ENCODE measurements at regions not wholly inside any gene's neighbourhood (a gene's known extent, or its start where the extent isn't known, plus 50 kb on each side); places are given as distances from the start of the nearest gene placed in this dataset.

DNA sequence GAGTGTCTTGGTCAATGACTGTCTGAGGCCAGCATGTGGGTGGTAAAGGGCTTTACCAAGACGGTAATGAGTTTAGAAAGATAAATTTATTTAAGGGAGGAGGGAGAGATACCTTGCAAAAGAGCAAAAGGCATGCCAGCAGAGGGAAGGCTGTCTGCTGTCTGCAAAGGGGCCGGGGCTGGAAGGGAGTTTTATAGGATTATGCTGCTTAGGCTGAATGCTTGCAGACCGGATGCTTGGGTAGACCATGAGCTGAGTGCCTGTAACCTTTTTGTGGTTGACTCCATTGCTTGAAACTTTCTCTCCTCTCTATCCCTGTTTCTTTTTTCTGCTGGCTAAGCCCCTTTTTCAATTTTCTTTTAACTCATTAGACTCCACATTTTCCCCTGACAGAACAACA lies 1543.0 kb downstream of the OTOL1 start:
- Histone ChIP-seq H3K9ac (ENCODE audit: low read length) (no peak overlapping the region), H3K4me3 (ENCODE audit: low read length) (no peak overlapping the region), H3K9me3 (ENCODE audit: control insufficient read depth, low read depth, low read length) (no peaks in the 10 kb centered on the region), H3K4me1 (ENCODE audit: control insufficient read depth, low read depth, low read length) (no peaks in the 10 kb centered on the region), H3K27me3 (ENCODE audit: control insufficient read depth, insufficient read depth, low read length) (no peaks in the 10 kb centered on the region), H3K27ac (ENCODE audit: low read length) (no peak overlapping the region), H3K36me3 (ENCODE audit: control insufficient read depth, low read depth, low read length) (no peaks in the 10 kb centered on the region)

DNA sequence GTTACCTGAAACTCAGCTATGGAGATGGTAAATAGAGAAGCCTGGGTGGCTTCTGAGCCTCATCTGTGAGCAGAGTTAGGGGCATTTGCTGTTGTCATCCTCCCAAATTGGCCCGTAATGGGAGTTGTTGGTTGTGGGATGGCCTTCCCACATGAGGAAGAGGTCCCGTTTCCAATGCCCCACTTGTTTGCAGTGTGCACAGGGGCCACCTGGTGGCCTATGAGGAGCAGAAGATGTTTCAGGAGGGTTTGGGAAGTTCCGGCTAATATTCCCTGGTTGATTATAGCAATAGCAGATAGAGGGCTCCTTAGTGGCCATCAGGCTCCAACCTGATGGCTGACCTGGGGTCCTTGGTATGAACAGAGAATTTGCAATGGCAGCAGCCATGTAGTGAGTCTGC lies 1546.5 kb downstream of the OTOL1 start:
- Histone ChIP-seq H3K27ac (ENCODE audit: low read length) (no peak overlapping the region), H3K4me3 (ENCODE audit: low read length) (no peak overlapping the region), H3K9me3 (ENCODE audit: control insufficient read depth, low read depth, low read length) (no peaks in the 10 kb centered on the region), H3K27me3 (ENCODE audit: control insufficient read depth, insufficient read depth, low read length) (no peaks in the 10 kb centered on the region), H3K4me1 (ENCODE audit: control insufficient read depth, low read depth, low read length) (no peaks in the 10 kb centered on the region), H3K9ac (ENCODE audit: low read length) (no peak overlapping the region), H3K36me3 (ENCODE audit: control insufficient read depth, low read depth, low read length) (no peaks in the 10 kb centered on the region)

DNA sequence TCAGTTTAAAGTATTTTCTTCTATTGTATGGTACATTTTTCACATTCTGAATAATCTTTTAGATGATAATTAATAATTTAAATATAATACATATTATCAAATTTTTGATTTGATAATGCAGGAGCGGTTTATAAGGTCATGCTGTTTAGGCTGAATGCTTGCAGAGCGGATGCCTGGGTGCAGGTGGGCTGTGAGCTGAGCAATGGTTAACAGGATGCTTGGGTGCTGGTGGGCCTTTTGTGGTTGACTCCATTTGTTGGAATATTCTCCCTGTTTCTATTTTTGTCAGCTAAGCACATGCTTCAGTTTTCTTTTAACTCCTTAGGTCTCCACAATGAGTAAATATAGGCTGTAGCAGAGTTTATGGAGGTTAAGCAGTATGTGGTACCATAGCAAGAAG lies 1549.3 kb downstream of the OTOL1 start:
- Histone ChIP-seq H3K4me3 (ENCODE audit: low read length) (no peak overlapping the region), H3K36me3 (ENCODE audit: control insufficient read depth, low read depth, low read length) (no peaks in the 10 kb centered on the region), H3K9ac (ENCODE audit: low read length) (no peak overlapping the region)

DNA sequence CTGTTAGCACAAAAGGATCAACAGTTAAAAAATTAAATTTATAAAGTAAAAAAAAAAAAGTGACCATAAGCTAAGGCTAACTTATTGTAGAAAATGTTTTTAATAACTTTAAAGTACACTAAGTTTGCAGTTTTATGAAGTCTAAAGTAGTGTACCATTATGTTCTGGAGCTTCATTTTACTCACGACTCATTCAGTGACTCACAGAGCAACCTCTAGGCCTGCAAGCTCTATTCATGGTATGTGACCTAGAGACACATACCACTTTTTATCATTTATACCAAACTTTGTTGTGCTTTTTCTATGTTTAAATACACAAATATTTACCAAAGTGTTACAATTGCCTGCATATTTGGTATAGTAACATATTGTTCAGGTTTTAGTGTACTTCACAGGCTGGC lies 1552.3 kb downstream of the OTOL1 start:
- no peaks in the 10 kb centered on the region for H3K9me3 ChIP-seq (ENCODE audit: control insufficient read depth, low read depth, low read length)
- no peaks in the 10 kb centered on the region for H3K27me3 ChIP-seq (ENCODE audit: control insufficient read depth, insufficient read depth, low read length)
- no peak overlapping the region for H3K27ac ChIP-seq (ENCODE audit: low read length)
- H3K9ac ChIP-seq (ENCODE audit: low read length), result no peak overlapping the region
- no peaks in the 10 kb centered on the region for H3K36me3 ChIP-seq (ENCODE audit: control insufficient read depth, low read depth, low read length)
- no peak overlapping the region for H3K4me3 ChIP-seq (ENCODE audit: low read length)
- H3K4me1 ChIP-seq (ENCODE audit: control insufficient read depth, low read depth, low read length), result no peaks in the 10 kb centered on the region

More for the DNA sequence above, 1549.3 kb downstream of the OTOL1 start:
- H3K27me3 ChIP-seq (ENCODE audit: control insufficient read depth, insufficient read depth, low read length), result no peaks in the 10 kb centered on the region
- no peaks in the 10 kb centered on the region for H3K4me1 ChIP-seq (ENCODE audit: control insufficient read depth, low read depth, low read length)
- H3K9me3 ChIP-seq (ENCODE audit: control insufficient read depth, low read depth, low read length), result no peaks in the 10 kb centered on the region
- no peak overlapping the region for H3K27ac ChIP-seq (ENCODE audit: low read length)

DNA sequence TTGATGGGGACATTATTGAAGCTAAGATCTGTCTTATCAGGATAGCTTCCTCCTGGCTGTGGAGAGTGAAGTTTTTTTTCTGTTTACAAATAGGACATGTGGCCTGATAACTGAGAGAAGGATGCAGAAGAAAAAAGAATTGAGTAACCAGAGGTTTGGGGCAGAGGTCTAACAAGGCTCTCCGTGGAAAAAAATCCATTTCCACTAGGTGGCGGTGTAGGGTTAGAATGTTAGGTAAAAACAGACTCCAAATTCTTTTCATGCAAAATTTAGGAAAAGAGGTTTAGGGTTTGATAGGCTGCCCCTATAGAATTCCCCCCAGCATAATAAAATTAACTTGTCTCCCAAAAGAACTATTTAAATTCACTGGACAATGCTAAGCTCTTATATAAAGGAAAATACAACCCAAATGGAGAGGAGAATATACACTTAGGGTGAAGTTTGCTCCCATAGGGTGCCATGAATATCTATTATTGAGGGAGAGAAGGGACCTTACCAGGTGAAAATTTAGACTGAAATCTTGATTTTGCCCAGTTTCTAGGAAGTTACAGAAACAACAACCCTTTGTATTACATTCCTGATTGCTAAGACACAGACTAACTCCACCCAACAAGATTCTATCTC lies 1560.4 kb downstream of the OTOL1 start:
- H3K27me3 ChIP-seq (ENCODE audit: control insufficient read depth, insufficient read depth, low read length), result no peaks in the 10 kb centered on the region
- no peak overlapping the region for H3K27ac ChIP-seq (ENCODE audit: low read length)
- no peaks in the 10 kb centered on the region for H3K4me1 ChIP-seq (ENCODE audit: control insufficient read depth, low read depth, low read length)
- no peak overlapping the region for H3K4me3 ChIP-seq (ENCODE audit: low read length)
- peaks cover 4% of the 10 kb centered on the region for H3K9me3 ChIP-seq (ENCODE audit: control insufficient read depth, low read depth, low read length)
- H3K9ac ChIP-seq (ENCODE audit: low read length), result no peak overlapping the region
- no peaks in the 10 kb centered on the region for H3K36me3 ChIP-seq (ENCODE audit: control insufficient read depth, low read depth, low read length)

DNA sequence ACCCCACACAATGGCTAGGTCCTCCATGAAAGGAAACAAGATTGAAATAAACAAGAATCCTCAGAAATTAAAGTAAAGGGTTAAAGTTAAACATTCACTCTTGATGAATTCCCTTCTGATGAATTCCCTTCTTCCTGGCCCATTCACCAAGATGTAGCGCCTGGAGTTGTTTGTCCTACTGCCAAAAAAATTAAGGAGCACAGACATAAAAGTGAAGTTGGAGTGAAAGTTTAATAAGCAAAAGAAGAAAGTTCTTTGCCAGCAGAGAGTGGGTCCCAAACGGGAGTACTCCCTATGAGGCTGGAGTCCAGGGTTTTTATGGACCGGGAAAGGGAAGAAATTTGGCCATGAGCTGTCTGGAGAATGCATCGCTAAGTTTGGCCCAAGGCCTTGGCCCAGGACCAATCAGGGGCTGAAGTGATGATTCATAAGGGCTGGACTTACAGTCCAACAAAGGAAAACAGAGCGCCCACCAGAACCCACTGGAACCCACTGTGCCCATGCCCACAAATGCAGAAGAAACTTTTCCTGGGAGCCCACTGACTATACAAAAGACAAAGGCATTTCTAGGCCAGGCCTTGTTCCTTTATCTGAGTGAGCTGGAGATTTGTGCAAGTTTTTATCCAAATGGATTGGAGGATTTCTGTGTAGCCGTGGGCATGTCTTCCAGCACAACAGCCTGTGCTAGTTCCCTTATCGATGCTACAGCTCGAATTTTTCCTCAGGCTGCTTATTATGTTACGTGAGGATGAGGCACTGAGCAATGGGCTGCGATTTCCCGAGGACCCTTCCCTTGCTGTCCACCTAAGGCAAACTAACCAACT lies 1561.6 kb downstream of the OTOL1 start:
- peaks cover 4% of the 10 kb centered on the region for H3K9me3 ChIP-seq (ENCODE audit: control insufficient read depth, low read depth, low read length)
- H3K4me1 ChIP-seq (ENCODE audit: control insufficient read depth, low read depth, low read length), result no peaks in the 10 kb centered on the region
- no peak overlapping the region for H3K27ac ChIP-seq (ENCODE audit: low read length)

DNA sequence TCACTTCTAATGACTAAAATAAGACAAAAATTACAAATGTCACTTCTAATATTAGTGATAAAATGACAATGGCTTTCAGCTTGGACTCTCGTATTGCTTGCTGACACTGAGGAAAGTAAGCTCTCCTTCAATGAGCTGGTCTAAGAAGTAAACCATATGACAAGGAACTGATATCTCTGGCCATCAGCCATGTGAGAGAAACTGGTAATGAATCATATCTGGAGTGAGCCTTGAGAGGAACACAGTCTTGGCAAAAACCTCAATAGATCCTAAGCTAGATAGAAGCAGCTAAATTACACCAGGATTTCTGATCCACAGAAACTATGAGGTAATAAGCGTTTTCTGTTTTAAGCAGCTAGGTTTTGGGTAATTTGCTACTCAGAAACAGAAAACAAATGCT lies 1575.1 kb downstream of the OTOL1 start:
- no peaks in the 10 kb centered on the region for H3K36me3 ChIP-seq (ENCODE audit: control insufficient read depth, low read depth, low read length)
- H3K27ac ChIP-seq (ENCODE audit: low read length), result no peak overlapping the region
- H3K9ac ChIP-seq (ENCODE audit: low read length), result no peak overlapping the region
- peaks cover 9% of the 10 kb centered on the region for H3K9me3 ChIP-seq (ENCODE audit: control insufficient read depth, low read depth, low read length)
- no peaks in the 10 kb centered on the region for H3K4me1 ChIP-seq (ENCODE audit: control insufficient read depth, low read depth, low read length)
- H3K27me3 ChIP-seq (ENCODE audit: control insufficient read depth, insufficient read depth, low read length), result no peaks in the 10 kb centered on the region
- H3K4me3 ChIP-seq (ENCODE audit: low read length), result no peak overlapping the region

More for the DNA sequence above, 1561.6 kb downstream of the OTOL1 start:
- H3K9ac ChIP-seq (ENCODE audit: low read length), result no peak overlapping the region
- H3K4me3 ChIP-seq (ENCODE audit: low read length), result no peak overlapping the region
- H3K36me3 ChIP-seq (ENCODE audit: control insufficient read depth, low read depth, low read length), result no peaks in the 10 kb centered on the region
- H3K27me3 ChIP-seq (ENCODE audit: control insufficient read depth, insufficient read depth, low read length), result no peaks in the 10 kb centered on the region

Measured in iPS-18a (cell line).